Type B pancreatic cell (in vitro differentiated cells): ENCODE measurements at regions not wholly inside any gene's neighbourhood (a gene's known extent, or its start where the extent isn't known, plus 50 kb on each side); places are given as distances from the start of the nearest gene placed in this dataset.
"Not testable (repeated sequence)": the region's sequence is repeated elsewhere in the genome, so short reads cannot be mapped to it uniquely, and the experiment has no call there.

ENCODE experiments used
- DNase-seq: peaks from one replicate; pipeline ENCODE4 v3.0.0; 2021; ENCODE audit warnings: mixed read lengths; ENCODE audit not compliant: unreplicated experiment; ENCODE audit errors: extremely low spot score
- H3K27ac Mint-ChIP-seq: 2 replicates; pipeline ENCODE4 v1.8.0; 2021; ENCODE audit warnings: mild to moderate bottlenecking, mixed read lengths
- H3K27me3 Mint-ChIP-seq: 2 replicates; pipeline ENCODE4 v1.8.0; 2021; ENCODE audit warnings: mixed read lengths
- H3K36me3 Mint-ChIP-seq: 2 replicates; pipeline ENCODE4 v1.8.0; 2021; ENCODE audit warnings: mixed read lengths
- H3K4me1 Mint-ChIP-seq: one replicate; pipeline ENCODE4 v1.8.0; 2021; ENCODE audit warnings: mixed read lengths; ENCODE audit not compliant: unreplicated experiment
- H3K4me3 Mint-ChIP-seq: 2 replicates; pipeline ENCODE4 v1.8.0; 2021; ENCODE audit warnings: mild to moderate bottlenecking, mixed read lengths
- H3K9me3 Mint-ChIP-seq: 2 replicates; pipeline ENCODE4 v1.8.0; 2021; ENCODE audit warnings: mixed read lengths
- TF ChIP-seq, protein P1 (sequence below): fragments of 200-600 bp; sonication (generic); conservative IDR thresholded peaks from 2 replicates; pipeline ENCODE4 v1.5.0; 2021; ENCODE audit warnings: antibody characterized with exemption, mild to moderate bottlenecking

DNA sequence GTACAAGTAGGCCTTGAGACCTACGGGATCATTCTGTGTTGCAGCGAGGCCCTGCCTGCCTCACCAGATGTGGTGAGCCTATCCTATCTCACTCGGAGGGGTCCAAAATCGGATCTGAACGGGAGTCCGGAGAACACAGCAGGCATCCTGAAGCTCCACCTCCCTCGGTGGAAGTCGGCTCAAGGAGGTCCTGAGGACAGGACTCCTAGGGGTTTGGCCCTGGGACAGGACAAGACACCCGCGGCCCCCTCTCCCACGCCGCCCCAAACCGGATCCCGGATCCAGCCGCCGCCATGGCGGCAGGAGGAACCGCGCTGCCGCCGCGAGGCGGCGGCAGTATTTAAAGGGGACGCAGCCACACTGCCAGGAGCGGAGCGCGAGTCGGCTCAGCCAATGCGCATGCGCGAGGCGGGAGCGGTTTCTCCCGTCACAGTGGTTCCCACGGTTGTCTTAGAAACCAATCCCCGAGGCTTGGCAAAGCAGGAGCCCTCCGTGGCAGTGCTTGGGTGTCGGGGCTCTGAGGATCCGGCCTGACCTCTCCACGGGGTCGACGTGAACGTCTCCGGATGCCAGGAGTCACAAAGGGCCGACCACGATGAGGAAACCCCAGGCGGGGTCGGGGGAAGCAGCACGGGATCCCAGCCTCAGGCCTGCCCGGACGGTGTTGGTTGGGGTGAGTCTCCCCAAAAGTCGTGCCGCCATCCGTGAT, 454.6 kb upstream of the ZNG1F start:
- not testable (repeated sequence) for H3K9me3 Mint-ChIP-seq, H3K4me1 Mint-ChIP-seq, H3K36me3 Mint-ChIP-seq, DNase-seq, H3K27me3 Mint-ChIP-seq
- peak overlapping the region; percentile 72 for H3K27ac Mint-ChIP-seq
- TF ChIP-seq, protein P1, sequence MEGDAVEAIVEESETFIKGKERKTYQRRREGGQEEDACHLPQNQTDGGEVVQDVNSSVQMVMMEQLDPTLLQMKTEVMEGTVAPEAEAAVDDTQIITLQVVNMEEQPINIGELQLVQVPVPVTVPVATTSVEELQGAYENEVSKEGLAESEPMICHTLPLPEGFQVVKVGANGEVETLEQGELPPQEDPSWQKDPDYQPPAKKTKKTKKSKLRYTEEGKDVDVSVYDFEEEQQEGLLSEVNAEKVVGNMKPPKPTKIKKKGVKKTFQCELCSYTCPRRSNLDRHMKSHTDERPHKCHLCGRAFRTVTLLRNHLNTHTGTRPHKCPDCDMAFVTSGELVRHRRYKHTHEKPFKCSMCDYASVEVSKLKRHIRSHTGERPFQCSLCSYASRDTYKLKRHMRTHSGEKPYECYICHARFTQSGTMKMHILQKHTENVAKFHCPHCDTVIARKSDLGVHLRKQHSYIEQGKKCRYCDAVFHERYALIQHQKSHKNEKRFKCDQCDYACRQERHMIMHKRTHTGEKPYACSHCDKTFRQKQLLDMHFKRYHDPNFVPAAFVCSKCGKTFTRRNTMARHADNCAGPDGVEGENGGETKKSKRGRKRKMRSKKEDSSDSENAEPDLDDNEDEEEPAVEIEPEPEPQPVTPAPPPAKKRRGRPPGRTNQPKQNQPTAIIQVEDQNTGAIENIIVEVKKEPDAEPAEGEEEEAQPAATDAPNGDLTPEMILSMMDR: peak; percentile 15
- H3K4me3 Mint-ChIP-seq: peak overlapping the region; percentile 78

GRCh38 chr9:41633726-41634125, 444.6 kb upstream of the ZNG1F start:
- not testable (repeated sequence) for H3K27me3 Mint-ChIP-seq, DNase-seq, H3K36me3 Mint-ChIP-seq, H3K9me3 Mint-ChIP-seq, H3K4me1 Mint-ChIP-seq, H3K27ac Mint-ChIP-seq, H3K4me3 Mint-ChIP-seq

GRCh38 chr9:41623666-41624065, 434.5 kb upstream of the ZNG1F start:
- not testable (repeated sequence) for H3K27ac Mint-ChIP-seq, H3K27me3 Mint-ChIP-seq, H3K9me3 Mint-ChIP-seq, DNase-seq, H3K4me1 Mint-ChIP-seq, H3K4me3 Mint-ChIP-seq, H3K36me3 Mint-ChIP-seq

DNA sequence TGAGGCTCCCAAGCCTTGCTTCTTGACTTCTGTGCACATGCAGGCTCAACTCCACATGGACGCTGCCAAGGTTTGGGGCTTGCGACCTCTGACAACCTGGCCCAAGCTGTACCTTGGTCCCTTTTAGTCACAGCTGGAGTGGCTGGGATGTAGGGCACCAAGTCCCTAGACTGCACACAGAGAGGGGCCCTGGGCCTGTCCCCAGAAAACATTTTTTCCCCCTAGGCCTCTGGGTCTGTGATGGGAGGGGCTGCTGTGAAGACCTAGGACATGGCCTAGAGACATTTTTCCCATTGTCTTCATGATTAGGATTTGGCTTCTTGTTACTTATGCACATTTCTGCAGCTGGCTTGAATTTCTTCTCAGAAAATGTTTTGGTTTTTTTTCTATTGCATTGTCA, 430.1 kb upstream of the ZNG1F start:
- H3K4me3 Mint-ChIP-seq, H3K36me3 Mint-ChIP-seq: not testable (repeated sequence)

DNA sequence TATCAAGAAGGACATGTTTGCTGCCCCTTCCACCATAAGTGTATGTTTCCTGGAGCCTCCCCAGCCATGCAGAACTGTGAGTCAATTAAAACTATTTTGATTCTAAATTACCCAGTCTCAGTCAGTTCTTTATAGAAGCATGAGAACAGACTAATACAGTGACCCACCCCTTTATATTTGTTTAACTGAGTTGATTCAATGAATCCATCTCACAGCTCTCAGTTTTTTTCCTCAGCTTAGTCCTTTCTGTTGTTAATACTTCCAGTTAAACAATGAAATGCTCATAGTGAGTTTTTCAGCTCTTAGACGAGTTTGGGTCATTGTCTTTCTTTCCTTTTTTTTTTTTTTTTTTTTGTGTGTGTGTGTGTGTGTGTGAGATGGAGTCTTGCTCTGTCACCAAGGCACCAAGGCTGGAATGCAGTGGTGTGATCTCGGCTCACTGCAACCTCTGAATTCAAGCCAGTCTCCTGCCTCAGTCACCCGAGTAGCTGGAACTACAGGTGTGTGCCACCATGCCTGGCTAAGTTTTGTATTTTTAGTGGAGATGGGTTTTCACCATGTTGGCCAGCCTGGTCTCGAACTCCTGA, 417.9 kb upstream of the ZNG1F start:
- H3K27me3 Mint-ChIP-seq, DNase-seq: not testable (repeated sequence)

More for the DNA sequence above, 430.1 kb upstream of the ZNG1F start:
- H3K27me3 Mint-ChIP-seq, H3K4me1 Mint-ChIP-seq, DNase-seq, H3K27ac Mint-ChIP-seq, H3K9me3 Mint-ChIP-seq: not testable (repeated sequence)

GRCh38 chr9:41565572-41565971, 376.5 kb upstream of the ZNG1F start:
- H3K4me3 Mint-ChIP-seq, H3K27ac Mint-ChIP-seq, H3K36me3 Mint-ChIP-seq, H3K4me1 Mint-ChIP-seq, DNase-seq, H3K27me3 Mint-ChIP-seq, H3K9me3 Mint-ChIP-seq: not testable (repeated sequence)

More for the DNA sequence above, 417.9 kb upstream of the ZNG1F start:
- H3K36me3 Mint-ChIP-seq, H3K27ac Mint-ChIP-seq, H3K4me1 Mint-ChIP-seq, H3K4me3 Mint-ChIP-seq, H3K9me3 Mint-ChIP-seq: not testable (repeated sequence)
